Superior temporal gyrus (tissue), 1 donor: ENCODE measurements at regions not wholly inside any gene's neighbourhood (a gene's known extent, or its start where the extent isn't known, plus 50 kb on each side); places are given as distances from the start of the nearest gene placed in this dataset.
"Not testable (repeated sequence)": the region's sequence is repeated elsewhere in the genome, so short reads cannot be mapped to it uniquely, and the experiment has no call there.

Experiments
- DNase-seq: peaks from one replicate; pipeline ENCODE4 v3.0.0-alpha.2; 2016; ENCODE audit errors: extremely low spot score

DNA sequence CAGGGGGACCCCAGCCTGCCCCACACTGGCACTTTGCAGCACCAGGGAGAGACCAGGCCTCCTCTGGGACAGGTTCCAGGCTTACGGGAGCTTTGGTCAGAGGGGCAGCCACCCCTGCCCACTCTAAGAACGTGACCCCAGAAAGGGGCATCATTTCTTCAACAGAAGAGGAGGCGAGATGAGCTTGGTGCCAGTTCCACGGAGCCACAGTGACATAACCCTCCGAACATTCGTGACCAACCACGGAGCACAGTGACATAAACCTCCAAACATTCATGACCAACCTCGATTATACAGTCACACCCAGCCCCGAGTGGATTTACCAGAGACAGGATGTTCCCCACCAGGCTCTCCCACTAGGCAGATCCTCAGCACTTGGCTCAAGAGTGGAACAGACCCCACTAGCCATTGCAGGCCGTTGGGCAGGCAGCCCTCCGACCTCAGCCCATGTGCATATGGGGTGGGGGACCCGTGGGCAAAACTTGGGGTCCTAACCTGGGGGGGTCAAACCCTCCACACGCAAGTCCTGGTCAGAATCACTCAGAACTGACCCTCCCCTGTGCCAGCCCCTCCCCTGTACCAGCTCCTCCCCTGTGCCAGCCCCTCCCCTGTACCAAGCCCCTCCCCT lies 112.9 kb downstream of the METRNL start:
- DNase-seq, result no peak

DNA sequence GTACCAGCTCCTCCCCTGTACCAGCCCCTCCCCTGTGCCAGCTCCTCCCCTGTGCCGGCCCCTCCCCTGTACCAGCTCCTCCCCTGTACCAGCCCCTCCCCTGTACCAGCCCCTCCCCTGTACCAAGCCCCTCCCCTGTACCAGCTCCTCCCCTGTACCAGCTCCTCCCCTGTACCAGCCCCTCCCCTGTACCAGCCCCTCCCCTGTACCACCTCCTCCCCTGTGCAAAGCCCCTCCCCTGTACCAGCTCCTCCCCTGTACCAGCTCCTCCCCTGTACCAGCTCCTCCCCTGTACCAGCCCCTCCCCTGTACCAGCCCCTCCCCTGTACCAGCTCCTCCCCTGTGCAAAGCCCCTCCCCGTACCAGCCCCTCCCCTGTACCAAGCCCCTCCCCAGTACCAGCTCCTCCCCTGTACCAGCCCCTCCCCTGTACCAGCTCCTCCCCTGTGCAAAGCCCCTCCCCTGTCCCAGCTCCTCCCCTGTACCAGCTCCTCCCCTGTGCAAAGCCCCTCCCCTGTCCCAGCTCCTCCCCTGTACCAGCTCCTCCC lies 113.5 kb downstream of the METRNL start:
- DNase-seq, result not testable (repeated sequence)

DNA sequence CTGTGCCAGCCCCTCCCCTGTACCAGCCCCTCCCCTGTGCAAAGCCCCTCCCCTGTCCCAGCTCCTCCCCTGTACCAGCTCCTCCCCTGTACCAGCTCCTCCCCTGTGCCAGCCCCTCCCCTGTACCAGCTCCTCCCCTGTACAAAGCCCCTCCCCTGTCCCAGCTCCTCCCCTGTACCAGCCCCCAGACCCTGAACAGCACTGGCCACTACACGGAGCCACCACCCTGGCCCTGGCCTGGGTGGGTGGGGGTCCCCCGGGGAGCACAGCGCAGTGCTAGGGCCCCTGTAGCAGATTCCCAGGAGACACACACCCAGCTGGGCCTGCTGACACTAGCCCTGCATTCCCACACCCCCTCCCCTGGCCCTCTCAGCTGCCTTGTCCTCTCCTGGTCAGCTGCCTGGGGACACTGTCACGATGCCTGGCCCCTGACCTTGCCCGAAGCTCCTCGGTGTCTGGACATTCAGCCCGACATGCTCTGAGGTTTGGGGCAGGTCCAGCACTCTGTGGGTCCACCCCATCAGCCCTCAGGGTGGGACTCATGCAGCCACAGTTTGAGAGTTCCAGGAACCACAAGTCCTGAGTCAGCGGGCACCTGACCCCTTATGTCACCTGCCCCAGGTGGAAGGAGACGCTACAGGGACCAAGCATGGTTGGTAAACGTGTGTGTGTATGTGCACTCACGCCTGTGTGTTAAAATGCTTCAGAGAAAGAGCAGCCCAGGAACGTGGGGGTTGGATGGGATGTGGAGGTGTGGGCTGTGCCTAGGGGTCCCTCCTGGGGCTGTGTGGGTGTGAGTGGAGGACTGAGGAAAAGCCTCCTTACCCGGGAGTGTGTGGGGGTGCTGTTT lies 114.2 kb downstream of the METRNL start:
- no peak for DNase-seq

DNA sequence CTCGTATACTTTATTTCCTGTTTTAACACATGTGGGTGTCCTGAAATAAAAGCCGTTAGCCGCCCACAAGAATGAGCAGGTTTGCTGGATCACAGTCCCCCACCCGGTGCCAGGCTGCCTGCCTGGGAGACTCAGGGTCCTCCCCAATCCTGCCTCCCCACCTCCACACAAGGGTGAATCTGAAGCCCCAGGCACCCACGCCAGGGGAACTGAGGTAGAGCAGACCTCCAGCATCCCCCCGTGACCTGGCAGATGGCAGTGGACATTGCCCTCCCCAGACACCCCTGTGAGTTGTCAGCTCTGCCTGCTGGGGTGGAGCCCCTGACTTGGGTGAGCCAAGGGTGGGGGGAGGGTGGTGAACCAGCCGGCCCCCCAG lies 114.8 kb downstream of the METRNL start:
- DNase-seq, result no peak

DNA sequence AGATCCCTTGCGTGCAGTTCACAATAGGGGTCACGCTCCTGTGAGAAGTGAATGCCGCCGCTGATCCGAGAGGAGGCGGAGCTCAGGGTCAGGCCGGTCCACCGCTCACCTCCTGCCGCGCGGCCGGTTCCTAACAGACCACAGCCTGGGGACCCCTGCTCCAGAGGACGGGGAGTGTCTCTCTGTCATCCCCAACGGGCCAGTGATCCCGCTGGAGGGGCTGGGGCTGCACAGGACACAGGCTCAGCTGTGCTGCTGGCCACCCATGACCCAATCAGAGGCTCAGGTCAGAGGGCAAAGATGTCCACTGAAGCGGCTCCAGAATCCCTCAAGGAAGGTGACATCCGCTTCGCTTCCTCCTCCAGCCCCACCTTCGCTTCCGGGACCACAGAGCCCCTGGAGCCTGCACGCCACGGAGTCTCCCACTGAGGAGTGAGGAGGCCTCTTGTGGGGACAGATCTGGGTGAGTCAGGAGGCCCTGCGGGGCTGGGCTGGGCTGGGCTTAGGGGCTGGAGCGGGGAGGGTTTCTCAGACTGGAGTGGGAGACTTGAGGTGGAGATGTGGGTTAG lies 115.4 kb downstream of the METRNL start:
- DNase-seq, result no peak

DNA sequence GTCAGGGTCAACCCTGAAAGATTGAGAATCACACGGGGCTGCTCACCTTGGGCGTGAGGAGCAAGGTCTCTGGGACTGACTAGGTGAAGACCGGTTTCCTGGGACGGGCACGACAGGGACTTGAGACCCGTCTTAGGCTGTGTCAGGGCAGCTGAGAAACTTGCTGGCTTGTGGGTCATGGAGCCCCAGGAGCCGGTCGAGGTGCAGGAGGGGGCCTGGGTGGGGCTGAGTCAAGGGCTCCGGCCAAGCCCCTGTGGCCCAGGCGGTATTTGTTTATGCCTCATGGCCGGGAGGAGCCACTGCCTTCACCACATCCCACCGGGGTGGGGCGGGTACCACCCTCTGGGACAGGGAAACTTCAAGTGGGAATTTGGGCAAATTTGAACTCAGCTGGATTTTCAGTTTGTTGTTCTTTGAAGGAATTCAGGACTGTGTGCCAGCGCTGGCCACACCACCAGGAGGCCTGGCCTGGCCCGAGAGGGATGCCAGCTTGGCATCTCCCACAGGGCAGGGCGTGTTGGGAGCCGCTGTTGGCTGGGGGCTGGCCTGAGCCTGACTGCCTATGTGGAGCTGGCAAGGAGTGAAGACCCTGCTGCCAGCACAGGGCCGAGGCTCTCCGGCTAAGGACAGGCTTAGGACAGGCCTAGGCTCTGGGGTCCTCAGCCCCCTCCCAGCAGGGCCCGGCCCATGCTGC lies 116.1 kb downstream of the METRNL start:
- no peak for DNase-seq

DNA sequence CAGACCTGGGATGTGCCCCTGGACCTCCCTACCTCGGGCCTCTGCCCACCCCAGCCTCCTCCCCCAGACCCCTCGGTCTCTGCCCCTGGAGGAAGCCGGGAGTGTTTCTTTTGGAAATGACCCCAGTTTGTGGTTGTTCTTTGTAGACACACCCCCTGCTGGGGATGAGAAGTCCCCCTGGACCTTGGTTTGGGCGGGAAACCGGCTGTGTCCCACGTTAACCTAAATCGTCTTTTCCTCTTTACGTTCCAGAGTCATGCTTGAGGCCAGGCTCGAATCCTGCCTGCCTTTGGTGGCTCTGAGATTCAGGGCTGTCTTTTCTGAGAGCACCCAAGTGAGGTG lies 116.6 kb downstream of the METRNL start:
- no peak for DNase-seq

DNA sequence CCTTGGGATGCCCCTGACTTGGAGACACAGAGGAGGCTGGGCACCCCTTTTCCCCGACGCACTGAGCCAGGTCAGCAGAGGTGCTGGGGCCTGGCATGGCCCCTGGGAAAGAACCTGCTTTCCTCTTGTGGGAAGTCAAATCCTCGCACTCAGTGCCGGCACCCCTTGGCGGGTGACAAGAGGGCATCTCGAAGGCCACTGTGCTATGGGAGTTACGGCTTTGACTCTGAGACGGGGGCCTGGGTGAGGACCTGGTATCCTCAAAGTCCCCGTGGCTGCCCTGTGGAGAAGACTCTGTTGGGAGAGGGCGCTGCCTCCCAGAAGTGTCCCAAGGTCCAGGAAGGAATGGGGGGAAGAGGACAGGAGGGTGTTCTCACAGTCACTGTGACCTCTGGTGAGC lies 117.0 kb downstream of the METRNL start:
- DNase-seq, result no peak

DNA sequence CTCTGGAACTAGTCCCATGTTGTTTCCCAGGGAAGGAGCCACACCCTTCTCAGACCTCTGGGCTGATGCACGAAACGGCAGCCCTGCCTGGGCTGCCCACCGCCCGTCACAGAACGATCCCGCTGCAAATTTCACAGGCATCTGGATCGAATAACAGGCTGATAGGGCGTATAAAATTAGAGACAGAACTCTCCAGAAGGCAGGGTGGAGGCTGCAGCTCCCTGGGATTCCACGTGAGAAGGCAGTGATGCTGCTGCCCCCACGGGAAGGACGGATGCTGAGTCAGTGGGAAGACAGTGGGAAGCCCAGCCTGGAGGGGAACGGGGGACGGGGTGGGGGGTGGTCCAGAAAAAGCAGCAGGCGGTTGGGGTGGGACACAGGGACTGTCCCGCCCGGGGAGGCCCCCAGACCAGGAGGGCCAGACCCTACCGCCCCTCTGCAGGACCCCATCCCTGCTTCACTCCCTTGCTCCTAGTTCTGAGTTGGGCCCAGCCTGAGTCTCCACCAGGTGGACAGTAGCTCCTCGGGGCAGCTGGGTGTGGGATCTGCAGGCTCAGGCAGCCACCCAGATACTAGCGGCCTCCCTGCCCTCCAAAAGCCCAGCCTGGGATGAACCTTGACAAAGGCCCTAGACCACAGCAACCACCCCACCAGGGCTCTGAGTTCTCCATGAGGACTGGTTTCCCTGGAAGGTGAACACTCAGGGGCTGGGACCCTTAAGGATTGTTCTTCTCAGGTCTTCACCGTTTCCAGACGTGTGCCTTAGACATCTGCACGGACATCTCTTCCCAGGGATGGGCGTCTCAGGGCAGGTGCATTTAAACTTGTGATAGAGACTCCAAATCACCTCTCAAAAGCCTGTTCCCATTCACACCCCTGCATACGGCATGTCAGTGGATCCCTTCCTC lies 117.8 kb downstream of the METRNL start:
- no peak for DNase-seq

DNA sequence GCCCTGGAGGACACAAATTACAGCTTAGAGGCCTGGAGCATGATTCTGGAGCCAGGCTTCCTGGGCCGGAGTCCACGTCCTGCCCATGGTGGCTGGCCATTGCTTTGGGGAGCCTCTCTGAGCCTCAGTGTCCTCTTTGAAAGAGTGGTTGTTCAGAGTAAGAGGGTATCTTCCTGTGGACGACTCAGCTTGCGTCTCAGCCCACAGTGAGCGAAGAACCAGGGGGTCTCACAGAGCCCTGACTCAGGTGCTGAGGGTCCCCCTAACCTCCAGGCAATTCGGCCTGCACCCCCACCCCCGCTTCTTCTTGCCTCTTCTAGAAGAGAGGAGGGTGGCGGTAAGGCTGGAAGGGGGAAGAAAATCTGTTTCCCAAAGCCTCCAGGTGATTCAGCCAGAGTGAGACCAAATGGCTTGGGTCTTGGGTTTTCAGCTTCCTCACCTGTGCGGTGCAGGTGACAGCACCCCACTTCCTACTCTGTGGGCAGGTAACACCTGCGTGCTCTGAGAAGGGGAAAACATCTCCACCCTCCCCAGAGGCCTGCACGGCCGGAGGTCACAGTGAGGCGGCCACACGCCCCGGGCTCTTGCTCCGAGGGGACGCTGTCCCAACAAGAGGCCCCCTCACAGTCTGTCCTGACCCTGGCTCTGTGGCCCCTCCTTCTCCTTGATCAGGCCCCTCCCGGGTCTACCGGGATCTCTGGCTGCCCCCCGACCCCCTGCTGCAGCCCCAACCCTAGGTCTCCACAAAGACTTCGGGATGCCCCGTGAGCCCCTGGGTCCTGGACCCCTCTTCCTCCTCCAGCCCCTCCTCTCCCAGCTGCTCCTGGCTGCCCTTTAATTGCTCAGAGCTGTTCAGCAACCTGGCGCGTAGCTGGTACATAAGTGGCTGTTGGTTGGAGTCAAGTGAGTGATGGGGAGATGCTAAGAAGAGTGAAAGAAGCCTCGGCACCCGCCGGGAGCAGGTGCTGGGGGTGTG lies 119.2 kb downstream of the METRNL start:
- no peak for DNase-seq

DNA sequence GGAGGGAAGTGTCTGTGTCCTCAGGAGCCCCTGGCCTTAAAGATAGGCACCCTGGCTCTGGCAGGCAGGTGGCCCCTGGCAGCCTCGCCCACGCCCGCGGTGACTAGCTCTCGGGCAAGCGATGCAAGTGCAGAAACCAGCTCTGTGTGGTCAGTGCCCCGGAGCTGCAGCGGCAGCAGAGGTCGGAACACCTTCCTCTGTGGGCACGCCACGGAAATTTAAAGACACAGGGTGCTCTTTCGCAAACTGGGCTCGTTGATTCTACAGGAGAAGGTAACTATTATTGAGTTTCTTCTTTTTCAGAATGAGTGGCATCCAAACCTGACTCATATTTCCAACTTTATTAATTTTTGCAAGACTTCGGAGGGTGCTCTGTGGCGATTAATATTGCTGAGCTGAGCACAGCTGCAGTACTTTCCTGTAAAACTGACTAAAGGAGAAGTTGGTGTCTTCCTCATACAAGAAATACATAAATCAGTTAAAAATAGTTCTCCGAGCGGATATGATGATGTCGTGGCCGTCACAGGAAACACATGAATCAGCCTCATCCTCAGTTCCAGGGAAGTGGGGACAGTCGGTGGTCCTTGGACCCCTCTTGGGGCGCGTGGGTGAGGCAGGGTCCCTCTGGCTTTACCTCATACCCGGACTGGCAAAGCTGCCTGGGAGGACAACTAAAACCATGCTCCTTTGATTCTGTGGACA lies 120.2 kb downstream of the METRNL start:
- no peak for DNase-seq

DNA sequence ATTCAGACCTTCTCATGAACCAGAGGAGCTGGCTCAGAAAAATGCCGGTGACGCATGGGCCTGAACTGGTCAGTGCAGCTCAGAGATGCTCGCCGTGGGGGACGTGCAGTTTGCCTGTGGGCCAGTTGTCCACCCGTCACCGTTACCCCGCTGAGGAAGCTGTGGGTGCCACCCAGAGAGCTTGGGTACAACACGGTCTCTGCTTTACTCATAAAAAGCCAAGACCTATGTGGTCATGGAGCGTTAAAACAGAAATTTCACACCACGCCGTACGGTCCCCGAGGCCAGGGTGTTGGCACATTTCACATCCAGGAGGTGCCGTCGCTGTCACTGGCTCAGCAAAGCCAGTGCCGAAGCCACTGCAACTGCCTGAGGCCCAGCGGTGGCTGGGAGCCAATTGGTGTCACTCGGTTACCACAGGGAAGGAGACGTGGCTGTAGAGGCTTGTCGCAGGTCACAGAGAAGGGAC lies 120.9 kb downstream of the METRNL start:
- no peak for DNase-seq

DNA sequence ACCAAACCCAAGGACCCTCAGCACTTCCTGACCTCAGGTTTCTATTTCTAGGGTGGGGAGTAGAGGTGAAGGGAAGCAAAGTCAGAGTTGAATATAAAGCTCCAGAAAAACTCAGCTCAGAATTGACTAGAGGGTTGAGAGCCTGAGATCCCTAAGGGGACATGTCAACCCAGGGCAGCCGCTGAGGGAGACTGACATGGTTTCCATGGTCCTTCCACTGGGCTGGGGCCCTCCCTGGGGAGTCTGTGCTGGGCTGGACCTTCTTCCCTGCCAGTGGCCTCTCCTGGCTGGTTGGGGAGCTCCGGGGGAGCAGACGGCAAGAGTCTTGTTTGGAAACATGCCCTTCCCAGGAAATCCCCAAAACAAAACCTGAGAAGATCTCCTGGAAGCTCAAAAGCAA lies 121.3 kb downstream of the METRNL start:
- no peak for DNase-seq

DNA sequence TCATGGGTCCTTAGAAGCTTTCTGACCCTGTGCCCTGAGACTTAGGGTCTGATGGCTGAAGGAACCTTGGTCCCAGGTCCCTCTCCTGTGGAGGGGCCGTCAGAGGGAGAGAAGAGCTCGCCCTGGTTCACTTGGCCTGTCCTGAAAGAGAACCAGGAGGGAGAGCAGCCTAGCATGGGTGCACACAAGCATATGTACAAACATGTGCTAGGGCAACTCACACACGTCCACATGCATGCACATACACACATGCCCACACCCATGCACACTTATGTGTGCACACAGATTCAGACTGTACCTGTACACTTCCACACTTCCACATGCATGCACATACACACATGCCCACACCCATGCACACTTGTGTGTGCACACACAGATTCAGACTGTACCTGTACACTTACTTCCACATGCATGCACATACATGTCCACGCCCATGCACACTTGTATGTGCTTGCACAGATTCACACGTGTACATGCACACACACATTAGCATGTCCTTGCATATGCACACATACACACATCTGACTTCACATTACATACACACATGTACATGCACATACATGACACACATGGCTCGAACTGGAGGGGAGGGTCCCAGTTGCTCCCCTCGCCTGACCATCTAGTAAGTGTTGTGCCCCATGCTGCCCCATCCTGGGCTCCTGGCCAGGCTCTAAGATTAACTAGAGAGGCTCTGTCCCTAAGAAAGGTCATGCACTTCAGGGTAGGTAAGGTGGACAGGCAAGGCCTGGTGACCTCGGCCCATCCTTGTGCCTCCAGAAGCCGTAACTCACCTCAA lies 122.0 kb downstream of the METRNL start:
- DNase-seq, result no peak

DNA sequence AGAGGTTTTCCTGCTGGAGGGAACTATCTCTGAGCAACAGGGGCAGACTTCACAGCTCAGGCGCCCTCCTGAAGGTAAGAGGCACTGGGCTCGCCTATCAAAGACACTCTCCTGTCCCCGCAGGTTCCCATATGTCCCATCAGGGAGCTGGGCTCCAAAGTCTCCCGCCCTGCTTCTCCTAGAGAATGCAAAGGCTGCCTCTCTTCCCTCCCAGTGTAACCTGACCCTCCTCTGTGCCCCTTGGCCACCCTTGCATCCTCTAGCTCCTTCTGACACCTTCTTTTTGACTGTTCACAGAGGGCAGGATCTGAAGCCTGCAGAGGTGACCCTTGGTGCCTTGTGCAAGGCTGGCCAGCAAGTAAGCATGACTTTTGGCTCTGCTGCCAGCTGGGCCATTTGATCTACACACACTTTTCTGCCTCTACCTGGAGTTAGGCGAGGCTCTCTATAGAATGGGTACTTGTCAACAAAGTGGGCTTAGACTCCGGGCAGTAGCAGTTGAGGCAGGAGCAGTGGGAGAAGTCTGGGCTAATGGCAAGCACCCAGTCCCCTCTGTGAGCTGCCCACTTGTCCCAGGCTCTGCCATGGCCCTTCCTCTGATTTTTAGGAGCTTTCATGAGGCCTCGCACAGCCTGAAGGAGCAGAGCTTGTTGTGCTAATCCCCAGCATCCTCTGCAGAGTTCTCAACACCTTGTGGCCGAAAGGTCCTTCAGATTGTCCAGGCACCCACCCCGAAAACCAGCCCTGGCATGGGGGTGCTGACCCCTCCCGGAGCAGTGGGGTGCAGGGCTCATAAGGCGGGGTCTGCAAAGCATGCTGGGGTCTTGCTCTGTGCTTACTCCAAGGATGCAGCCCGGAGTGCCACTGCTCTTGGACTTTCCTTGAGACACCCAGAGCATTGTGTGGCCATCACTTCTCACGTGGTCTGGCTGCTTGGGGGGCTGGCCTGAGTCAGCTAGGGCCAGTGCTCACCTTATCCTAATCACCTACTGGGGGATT lies 122.9 kb downstream of the METRNL start:
- no peak for DNase-seq

DNA sequence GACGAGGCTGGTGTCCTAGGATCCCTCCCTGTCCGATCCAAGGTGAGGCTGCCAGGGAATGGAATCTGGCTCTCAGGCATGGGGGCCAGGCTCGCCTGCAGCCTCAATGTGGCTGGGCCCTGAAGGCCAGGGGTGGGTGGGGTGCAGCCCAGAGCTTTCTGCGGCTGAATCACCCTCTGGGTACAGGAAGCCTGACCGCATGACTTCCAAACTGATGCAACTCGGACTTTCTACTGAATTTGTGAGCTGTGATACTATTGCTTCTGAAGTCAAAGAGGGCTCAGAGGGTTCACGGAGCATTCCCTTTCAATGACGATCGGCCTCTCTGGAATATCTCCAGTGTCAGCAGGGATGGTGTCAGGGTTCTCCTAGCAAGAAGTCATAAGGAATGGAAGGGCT lies 123.7 kb downstream of the METRNL start:
- no peak for DNase-seq
